ENCODE measurements at regions not wholly inside any gene's neighbourhood (a gene's known extent, or its start where the extent isn't known, plus 50 kb on each side); places are given as distances from the start of the nearest gene placed in this dataset.

DNA sequence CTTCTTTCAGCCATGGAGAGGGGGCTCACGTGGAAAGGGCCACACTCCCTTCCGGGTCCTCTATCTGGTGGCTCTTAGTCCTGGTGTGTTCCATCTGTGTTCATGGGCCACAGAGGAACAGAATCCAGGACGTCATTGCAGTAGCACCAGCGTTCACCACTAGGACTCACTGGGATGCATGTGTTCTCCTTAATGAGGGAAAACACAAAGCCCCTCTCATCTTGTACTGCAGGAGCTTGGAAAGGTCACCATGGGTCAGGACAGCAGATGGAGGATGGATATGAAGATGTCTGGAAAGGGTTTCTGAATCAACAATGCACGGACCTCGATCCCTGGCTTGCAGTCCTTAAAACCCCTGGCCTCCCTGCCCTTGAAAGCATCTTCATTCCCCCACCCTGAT is 113.8 kb upstream of the THY1 start:
- H3K4me1 ChIP-seq (ENCODE audit: insufficient read depth, low read length) = no peaks in the 10 kb centered on the region
- no peak overlapping the region for H3K4me3 ChIP-seq (ENCODE audit: insufficient read depth, low read depth, low read length)
- Mint-ChIP-seq H3K36me3 (ENCODE audit: low read depth, unreplicated experiment) (peaks cover 2% of the 10 kb centered on the region), H3K4me1 (ENCODE audit: low read depth, unreplicated experiment) (peaks cover 8% of the 10 kb centered on the region), H3K4me3 (ENCODE audit: unreplicated experiment) (no peak overlapping the region), H3K27me3 (ENCODE audit: low read depth, unreplicated experiment) (peaks cover 66% of the 10 kb centered on the region), H3K9me3 (ENCODE audit: unreplicated experiment) (peaks cover 2% of the 10 kb centered on the region), H3K27ac (ENCODE audit: unreplicated experiment) (no peak overlapping the region)
- no peak overlapping the region for H3K4me2 ChIP-seq (ENCODE audit: low read length)
- no peak for FAIRE-seq
- H3K27me3 ChIP-seq (ENCODE audit: insufficient read depth, low read length) = peaks cover 15% of the 10 kb centered on the region
- H3K27ac ChIP-seq (ENCODE audit: low read depth, low read length) = no peak overlapping the region
- no peaks in the 10 kb centered on the region for H4K20me1 ChIP-seq (ENCODE audit: insufficient read depth, low read length)
- H3K9me3 ChIP-seq (ENCODE audit: insufficient read depth, low read depth, low read length) = no peaks in the 10 kb centered on the region
- TF ChIP-seq EZH2 (IDR thresholded peaks at IDR 0.05; ENCODE audit: insufficient read depth, low read length) = no peak
- TF ChIP-seq, protein P1, sequence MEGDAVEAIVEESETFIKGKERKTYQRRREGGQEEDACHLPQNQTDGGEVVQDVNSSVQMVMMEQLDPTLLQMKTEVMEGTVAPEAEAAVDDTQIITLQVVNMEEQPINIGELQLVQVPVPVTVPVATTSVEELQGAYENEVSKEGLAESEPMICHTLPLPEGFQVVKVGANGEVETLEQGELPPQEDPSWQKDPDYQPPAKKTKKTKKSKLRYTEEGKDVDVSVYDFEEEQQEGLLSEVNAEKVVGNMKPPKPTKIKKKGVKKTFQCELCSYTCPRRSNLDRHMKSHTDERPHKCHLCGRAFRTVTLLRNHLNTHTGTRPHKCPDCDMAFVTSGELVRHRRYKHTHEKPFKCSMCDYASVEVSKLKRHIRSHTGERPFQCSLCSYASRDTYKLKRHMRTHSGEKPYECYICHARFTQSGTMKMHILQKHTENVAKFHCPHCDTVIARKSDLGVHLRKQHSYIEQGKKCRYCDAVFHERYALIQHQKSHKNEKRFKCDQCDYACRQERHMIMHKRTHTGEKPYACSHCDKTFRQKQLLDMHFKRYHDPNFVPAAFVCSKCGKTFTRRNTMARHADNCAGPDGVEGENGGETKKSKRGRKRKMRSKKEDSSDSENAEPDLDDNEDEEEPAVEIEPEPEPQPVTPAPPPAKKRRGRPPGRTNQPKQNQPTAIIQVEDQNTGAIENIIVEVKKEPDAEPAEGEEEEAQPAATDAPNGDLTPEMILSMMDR (IDR thresholded peaks at IDR 0.05; ENCODE audit: insufficient read depth, low read depth, low read length) = peak; percentile 3
- no peak for DNase-seq (ENCODE audit: low read depth)
- no peak overlapping the region for H2AFZ ChIP-seq (ENCODE audit: low read depth, low read length)
- no peaks in the 10 kb centered on the region for H3K79me2 ChIP-seq (ENCODE audit: insufficient read depth, low read length)
- no peak overlapping the region for H3K9ac ChIP-seq (ENCODE audit: low read length)
- no peaks in the 10 kb centered on the region for H3K36me3 ChIP-seq (ENCODE audit: insufficient read depth, low read length)

DNA sequence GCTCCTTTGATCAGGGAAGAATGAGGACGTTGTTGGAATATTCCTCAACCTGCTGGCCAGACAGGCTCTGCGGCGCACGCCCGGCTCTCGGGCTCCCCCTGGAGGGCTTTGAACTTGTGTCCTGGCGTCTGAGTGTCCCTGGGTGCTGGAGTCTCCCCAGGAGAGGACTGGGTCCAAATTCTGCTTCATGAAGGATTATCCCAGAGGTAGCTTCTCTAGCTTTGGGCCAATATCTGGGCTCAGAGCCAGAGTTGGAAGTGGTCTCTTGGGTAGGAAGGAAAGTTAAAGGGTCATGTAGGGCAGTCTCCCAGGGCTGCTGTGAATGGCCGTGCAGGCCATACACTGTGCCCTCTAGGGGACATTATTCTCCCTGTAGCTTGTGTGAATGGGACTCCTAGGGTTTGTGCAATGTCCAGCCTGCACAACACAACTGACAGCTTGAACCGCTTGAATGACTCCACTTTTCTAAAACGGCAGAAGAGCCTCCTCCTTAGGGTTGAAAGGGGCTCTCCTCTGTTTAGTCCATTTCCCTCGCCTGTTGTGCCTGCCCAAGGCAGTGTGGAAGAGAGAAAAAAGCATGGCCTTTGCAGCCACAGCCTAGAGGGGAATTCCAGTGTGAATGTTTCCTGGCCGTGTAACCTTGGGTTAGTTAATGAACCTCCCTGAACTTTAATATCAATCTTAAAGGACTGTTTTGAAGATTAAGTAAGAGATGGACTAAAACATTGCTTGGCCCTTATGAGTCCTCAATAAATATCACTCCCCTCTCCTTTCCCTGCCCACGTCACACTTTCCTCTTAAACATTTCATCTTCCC is 111.2 kb upstream of the THY1 start:
- Mint-ChIP-seq H3K27me3 (ENCODE audit: low read depth, unreplicated experiment) (peaks cover 71% of the 10 kb centered on the region), H3K4me3 (ENCODE audit: unreplicated experiment) (no peak overlapping the region), H3K4me1 (ENCODE audit: low read depth, unreplicated experiment) (peaks cover 8% of the 10 kb centered on the region), H3K9me3 (ENCODE audit: unreplicated experiment) (peaks cover 2% of the 10 kb centered on the region), H3K36me3 (ENCODE audit: low read depth, unreplicated experiment) (peaks cover 4% of the 10 kb centered on the region), H3K27ac (ENCODE audit: unreplicated experiment) (no peak overlapping the region)
- H3K4me3 ChIP-seq (ENCODE audit: insufficient read depth, low read depth, low read length) = no peak overlapping the region
- H3K27ac ChIP-seq (ENCODE audit: low read depth, low read length) = no peak overlapping the region
- H3K9ac ChIP-seq (ENCODE audit: low read length) = no peak overlapping the region
- peak; percentile 17 for DNase-seq (ENCODE audit: low read depth)
- no peak for FAIRE-seq
- H3K9me3 ChIP-seq (ENCODE audit: insufficient read depth, low read depth, low read length) = no peaks in the 10 kb centered on the region
- H4K20me1 ChIP-seq (ENCODE audit: insufficient read depth, low read length) = no peaks in the 10 kb centered on the region
- no peak overlapping the region for H3K4me2 ChIP-seq (ENCODE audit: low read length)
- no peak overlapping the region for H2AFZ ChIP-seq (ENCODE audit: low read depth, low read length)
- H3K27me3 ChIP-seq (ENCODE audit: insufficient read depth, low read length) = peaks cover 30% of the 10 kb centered on the region
- H3K4me1 ChIP-seq (ENCODE audit: insufficient read depth, low read length) = no peaks in the 10 kb centered on the region
- H3K36me3 ChIP-seq (ENCODE audit: insufficient read depth, low read length) = no peaks in the 10 kb centered on the region
- TF ChIP-seq, protein P1 (IDR thresholded peaks at IDR 0.05; ENCODE audit: insufficient read depth, low read depth, low read length) = peak; percentile 85
- TF ChIP-seq EZH2 (IDR thresholded peaks at IDR 0.05; ENCODE audit: insufficient read depth, low read length) = no peak
- H3K79me2 ChIP-seq (ENCODE audit: insufficient read depth, low read length) = no peaks in the 10 kb centered on the region

DNA sequence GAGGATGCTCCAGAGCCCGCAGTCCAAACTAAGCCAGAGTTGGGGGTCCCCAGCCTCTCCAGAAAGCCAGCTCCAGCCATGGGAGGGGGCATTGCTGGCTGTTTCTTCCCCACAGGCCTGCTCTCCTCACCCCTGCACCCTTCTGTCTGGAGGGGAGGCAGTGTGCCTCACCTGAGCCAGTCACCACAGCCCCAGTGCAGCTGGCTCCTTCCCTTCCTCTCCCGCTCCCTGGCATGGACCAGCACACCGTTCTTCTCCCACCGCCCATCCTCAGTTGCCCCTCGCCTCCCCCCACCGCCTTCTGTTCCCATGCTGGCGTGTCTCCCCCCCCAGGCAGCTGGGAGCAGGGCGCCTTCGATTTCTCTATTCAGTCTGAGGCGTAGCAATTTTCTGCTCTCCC is 110.5 kb upstream of the THY1 start:
- no peaks in the 10 kb centered on the region for H3K4me1 ChIP-seq (ENCODE audit: insufficient read depth, low read length)
- DNase-seq (ENCODE audit: low read depth) = no peak
- Mint-ChIP-seq H3K9me3 (ENCODE audit: unreplicated experiment) (peaks cover 2% of the 10 kb centered on the region), H3K4me3 (ENCODE audit: unreplicated experiment) (no peak overlapping the region), H3K27me3 (ENCODE audit: low read depth, unreplicated experiment) (peaks cover 74% of the 10 kb centered on the region), H3K36me3 (ENCODE audit: low read depth, unreplicated experiment) (peaks cover 4% of the 10 kb centered on the region), H3K27ac (ENCODE audit: unreplicated experiment) (no peak overlapping the region), H3K4me1 (ENCODE audit: low read depth, unreplicated experiment) (peaks cover 4% of the 10 kb centered on the region)
- H3K9ac ChIP-seq (ENCODE audit: low read length) = no peak overlapping the region
- no peak overlapping the region for H3K4me2 ChIP-seq (ENCODE audit: low read length)
- no peaks in the 10 kb centered on the region for H3K79me2 ChIP-seq (ENCODE audit: insufficient read depth, low read length)
- TF ChIP-seq EZH2 (IDR thresholded peaks at IDR 0.05; ENCODE audit: insufficient read depth, low read length) = no peak
- TF ChIP-seq, protein P1 (IDR thresholded peaks at IDR 0.05; ENCODE audit: insufficient read depth, low read depth, low read length) = no peak
- no peaks in the 10 kb centered on the region for H3K9me3 ChIP-seq (ENCODE audit: insufficient read depth, low read depth, low read length)
- H3K4me3 ChIP-seq (ENCODE audit: insufficient read depth, low read depth, low read length) = no peak overlapping the region
- H3K27me3 ChIP-seq (ENCODE audit: insufficient read depth, low read length) = peaks cover 29% of the 10 kb centered on the region
- H3K36me3 ChIP-seq (ENCODE audit: insufficient read depth, low read length) = no peaks in the 10 kb centered on the region
- H3K27ac ChIP-seq (ENCODE audit: low read depth, low read length) = no peak overlapping the region
- H4K20me1 ChIP-seq (ENCODE audit: insufficient read depth, low read length) = no peaks in the 10 kb centered on the region
- H2AFZ ChIP-seq (ENCODE audit: low read depth, low read length) = no peak overlapping the region
- no peak for FAIRE-seq
